ENCODE measurements at regions not wholly inside any gene's neighbourhood (a gene's known extent, or its start where the extent isn't known, plus 50 kb on each side); places are given as distances from the start of the nearest gene placed in this dataset.
"Not testable (repeated sequence)": the region's sequence is repeated elsewhere in the genome, so short reads cannot be mapped to it uniquely, and the experiment has no call there.

GRCh38 chr21:43286196-43286595 is 117.4 kb downstream of the CRYAA start:
- no peak for DNase-seq

GRCh38 chr21:43284700-43285099 is 115.9 kb downstream of the CRYAA start:
- no peak for DNase-seq

GRCh38 chr21:43284238-43284637 is 115.4 kb downstream of the CRYAA start:
- no peak for DNase-seq

GRCh38 chr21:43283925-43284221 is 115.1 kb downstream of the CRYAA start:
- not testable (repeated sequence) for DNase-seq

- no peak for DNase-seq
Observed at GRCh38 chr21:43283136-43283924, 114.5 kb downstream of the CRYAA start.

GRCh38 chr21:43282358-43283120 is 113.7 kb downstream of the CRYAA start:
- no peak for DNase-seq

- no peak for DNase-seq
Observed at GRCh38 chr21:43281661-43282357, 113.0 kb downstream of the CRYAA start.

GRCh38 chr21:43280949-43281633 is 112.3 kb downstream of the CRYAA start:
- DNase-seq: no peak

- no peak for DNase-seq
Observed at GRCh38 chr21:43279578-43279894, 110.7 kb downstream of the CRYAA start.

- DNase-seq: no peak
Observed at GRCh38 chr21:43278766-43279577, 110.2 kb downstream of the CRYAA start.

- no peak for DNase-seq
Observed at GRCh38 chr21:43278359-43278758, 109.6 kb downstream of the CRYAA start.

- no peak for DNase-seq
Observed at GRCh38 chr21:43277481-43278351, 108.9 kb downstream of the CRYAA start.

- no peak for DNase-seq
Observed at GRCh38 chr21:43276811-43277210, 108.0 kb downstream of the CRYAA start.

- peak; percentile 20 for DNase-seq
Observed at GRCh38 chr21:43275421-43276211, 106.8 kb downstream of the CRYAA start.

GRCh38 chr21:43274946-43275310 is 106.1 kb downstream of the CRYAA start:
- DNase-seq: no peak

- no peak for DNase-seq
Observed at GRCh38 chr21:43274022-43274945, 105.5 kb downstream of the CRYAA start.

GRCh38 chr21:43273708-43274021 is 104.9 kb downstream of the CRYAA start:
- no peak for DNase-seq

GRCh38 chr21:43273016-43273707 is 104.4 kb downstream of the CRYAA start:
- no peak for DNase-seq

- no peak for DNase-seq
Observed at GRCh38 chr21:43272591-43272990, 103.8 kb downstream of the CRYAA start.
